HG03066 (cell line): ENCODE measurements at regions not wholly inside any gene's neighbourhood (a gene's known extent, or its start where the extent isn't known, plus 50 kb on each side); places are given as distances from the start of the nearest gene placed in this dataset.
"Not testable (repeated sequence)": the region's sequence is repeated elsewhere in the genome, so short reads cannot be mapped to it uniquely, and the experiment has no call there.

Source experiments
- ATAC-seq: cut with Tn5 transposase; IDR thresholded peaks from one replicate; pipeline ENCODE4 v1.9.1; 2021; ENCODE audit warnings: low read depth; ENCODE audit not compliant: unreplicated experiment

- no peak for ATAC-seq
Measured at GRCh38 chr5:103391659-103392058, 133.1 kb downstream of the MACIR start.

DNA sequence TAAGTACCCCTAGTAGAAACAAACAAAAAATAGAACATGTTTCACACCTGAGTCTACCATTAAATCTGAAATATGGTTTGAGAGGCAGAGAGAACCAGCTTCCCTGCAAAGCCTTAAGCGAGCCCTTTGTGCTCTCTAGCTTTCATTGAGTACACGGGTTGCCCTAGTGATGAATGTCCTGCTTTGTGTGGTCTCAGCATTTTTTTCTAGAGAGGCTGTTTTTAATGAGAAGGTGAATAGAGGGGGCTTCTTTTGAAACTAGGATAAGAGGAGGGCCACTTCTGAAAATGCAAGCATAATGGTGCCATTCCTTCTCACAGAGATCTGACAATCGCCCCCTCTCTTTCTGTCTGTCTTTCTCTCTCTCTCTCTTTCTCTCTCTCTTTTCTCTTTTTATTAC, 131.3 kb downstream of the MACIR start:
- no peak for ATAC-seq

- ATAC-seq = no peak
Measured at GRCh38 chr5:103389357-103389756, 130.8 kb downstream of the MACIR start.

- no peak for ATAC-seq
Measured at GRCh38 chr5:103385722-103386121, 127.2 kb downstream of the MACIR start.

DNA sequence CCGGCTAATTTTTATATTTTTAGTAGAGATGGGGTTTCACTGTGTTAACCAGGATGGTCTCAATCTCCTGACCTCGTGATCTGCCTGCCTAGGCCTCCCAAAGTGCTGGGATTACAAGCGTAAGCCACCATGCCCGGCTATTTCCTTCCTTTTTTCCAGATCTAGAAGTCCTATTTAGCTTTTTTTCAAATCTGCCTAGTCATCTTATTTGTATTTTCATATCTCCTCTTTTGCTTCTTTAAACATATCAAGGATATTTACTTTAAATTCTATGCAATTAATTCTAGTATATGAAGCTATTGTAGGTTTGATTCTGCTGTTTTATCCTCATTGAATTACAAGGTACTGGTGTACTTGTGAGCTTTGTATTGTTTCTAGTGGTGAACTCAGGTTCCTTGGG, 119.1 kb downstream of the MACIR start:
- not testable (repeated sequence) for ATAC-seq

GRCh38 chr5:103375863-103376591, 117.5 kb downstream of the MACIR start:
- ATAC-seq = no peak

GRCh38 chr5:103375350-103375749, 116.8 kb downstream of the MACIR start:
- no peak for ATAC-seq

- no peak for ATAC-seq
Measured at GRCh38 chr5:103374473-103374963, 116.0 kb downstream of the MACIR start.

GRCh38 chr5:103373597-103374472, 115.3 kb downstream of the MACIR start:
- ATAC-seq = no peak

DNA sequence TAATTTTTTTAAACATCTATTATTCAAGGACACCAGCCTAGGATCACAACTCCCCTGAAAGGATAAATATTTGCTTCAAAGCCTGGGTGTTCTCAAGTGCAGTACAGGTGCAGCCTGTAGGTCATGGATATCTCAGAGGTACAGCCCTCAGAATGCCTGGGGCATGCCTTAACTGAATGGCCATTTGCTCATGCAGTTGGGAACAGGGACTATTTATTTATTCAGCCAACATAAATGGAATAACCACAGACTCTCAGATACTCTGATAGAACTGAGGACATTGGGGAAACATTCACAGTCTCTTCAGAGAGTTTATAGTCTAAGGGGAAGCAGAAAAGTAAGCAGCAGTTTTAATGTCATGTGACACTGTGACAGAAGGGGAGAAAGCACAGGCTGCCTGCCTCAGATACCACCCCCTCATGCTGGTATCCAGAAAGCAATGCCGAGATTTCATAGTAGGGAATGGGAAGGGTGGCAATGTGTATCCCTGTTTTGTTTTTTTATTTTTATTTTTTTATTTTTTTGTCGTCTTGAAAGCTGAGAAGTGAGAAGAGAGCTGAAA, 112.6 kb downstream of the MACIR start:
- ATAC-seq = no peak

- no peak for ATAC-seq
Measured at GRCh38 chr5:103369125-103370120, 110.9 kb downstream of the MACIR start.

GRCh38 chr5:103367702-103368101, 109.1 kb downstream of the MACIR start:
- ATAC-seq = no peak

DNA sequence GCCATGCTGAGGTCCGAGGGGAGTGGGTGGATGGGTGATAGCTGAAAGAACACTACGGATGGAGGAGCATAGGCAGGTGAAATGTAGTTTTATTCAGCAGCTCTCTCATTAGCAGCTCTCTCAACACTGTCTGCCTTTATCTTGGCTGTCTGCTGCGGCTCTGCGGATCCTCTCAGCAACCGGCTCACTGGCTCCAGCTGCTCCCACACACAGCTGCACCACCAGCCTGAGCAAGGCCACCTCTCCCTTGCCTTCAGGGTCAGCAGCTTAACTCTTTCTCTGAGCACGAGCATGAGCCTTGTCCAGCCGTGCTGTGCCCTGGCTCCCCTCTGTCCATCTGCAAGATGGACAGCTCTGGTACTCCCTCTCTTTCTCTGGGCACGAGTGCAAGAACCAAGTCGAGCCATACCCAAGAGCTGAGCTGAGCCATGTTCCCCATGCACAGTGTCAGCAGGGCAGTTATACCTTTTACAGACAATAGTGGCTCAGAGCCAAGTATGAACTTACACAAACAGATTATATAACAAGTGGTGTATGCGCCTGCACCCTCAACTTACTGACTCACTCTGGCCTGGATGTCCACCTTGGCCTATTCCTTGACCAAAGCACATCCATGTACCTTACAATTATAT, 108.5 kb downstream of the MACIR start:
- no peak for ATAC-seq

- no peak for ATAC-seq
Measured at GRCh38 chr5:103364074-103364473, 105.5 kb downstream of the MACIR start.

DNA sequence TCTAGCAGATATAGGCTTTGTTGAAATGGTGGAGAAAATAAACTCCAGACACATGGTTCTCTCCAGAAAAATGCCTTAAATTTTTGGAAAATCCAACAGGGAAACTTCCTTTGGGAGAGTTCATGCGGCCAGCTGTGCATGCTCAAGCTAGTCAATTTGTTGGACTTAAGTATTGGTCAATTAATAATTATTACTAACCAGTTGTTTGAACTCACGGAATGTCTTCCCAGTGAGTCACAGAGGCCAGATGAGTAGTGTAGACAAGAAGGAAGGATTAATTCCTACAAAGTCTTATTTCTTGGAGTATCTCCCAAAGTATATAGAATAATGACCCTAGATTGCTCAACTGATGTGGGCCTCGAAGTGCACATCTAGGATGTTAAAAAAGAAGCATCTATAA, 103.6 kb downstream of the MACIR start:
- no peak for ATAC-seq

- ATAC-seq = no peak
Measured at GRCh38 chr5:103360475-103360874, 101.9 kb downstream of the MACIR start.

DNA sequence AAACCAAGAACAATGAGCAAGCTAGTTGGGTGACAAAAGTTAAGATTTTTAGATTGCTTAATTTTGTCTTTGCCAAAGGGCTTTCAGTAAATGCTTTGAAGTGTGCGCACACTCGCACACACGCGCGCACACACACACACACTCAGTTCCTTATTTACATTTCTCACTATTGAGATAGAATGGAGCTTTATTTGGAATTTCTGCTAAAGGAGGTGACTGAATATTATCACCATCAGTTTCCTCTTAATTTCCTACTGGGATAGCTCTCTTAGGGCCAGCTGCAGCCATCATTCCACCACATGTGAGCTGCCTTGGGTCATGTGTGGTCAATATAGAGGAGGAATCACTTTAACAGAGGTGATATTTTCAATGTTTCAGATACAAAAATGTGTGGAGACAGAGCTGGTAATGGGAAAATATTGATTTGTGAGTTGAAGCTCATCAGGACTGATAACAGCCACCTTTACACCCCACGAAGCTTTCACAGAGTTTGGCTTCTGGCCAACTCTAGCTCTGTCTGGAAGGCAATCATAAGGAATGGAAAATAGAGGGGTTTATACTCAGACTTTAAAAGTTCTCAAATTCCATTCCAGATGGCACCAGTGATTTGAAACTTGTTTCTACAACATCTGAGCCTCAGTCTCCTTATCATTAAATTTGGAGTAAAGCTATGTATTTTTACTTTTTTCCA, 99.9 kb downstream of the MACIR start:
- ATAC-seq = no peak

DNA sequence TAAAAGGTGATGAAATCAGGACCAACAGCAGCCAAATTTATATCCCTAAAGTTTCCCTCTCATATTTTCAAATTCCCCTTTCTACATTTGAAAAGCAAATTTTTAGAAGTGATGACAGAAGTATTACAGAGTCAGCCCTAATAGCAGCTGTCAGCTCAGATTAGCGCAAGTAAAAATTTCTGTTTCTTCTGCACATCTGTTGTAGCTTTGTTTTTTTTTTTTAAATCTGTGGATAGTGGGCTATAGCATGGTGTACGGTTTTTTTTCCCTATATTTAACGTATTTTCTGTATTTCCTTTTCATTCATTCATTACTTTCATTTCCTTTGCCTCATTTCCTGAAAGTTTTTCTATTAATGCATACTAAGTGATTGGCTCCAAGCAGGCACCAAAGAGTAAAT, 99.1 kb downstream of the MACIR start:
- no peak for ATAC-seq
